ENCODE measurements at regions not wholly inside any gene's neighbourhood (a gene's known extent, or its start where the extent isn't known, plus 50 kb on each side); places are given as distances from the start of the nearest gene placed in this dataset.

DNA sequence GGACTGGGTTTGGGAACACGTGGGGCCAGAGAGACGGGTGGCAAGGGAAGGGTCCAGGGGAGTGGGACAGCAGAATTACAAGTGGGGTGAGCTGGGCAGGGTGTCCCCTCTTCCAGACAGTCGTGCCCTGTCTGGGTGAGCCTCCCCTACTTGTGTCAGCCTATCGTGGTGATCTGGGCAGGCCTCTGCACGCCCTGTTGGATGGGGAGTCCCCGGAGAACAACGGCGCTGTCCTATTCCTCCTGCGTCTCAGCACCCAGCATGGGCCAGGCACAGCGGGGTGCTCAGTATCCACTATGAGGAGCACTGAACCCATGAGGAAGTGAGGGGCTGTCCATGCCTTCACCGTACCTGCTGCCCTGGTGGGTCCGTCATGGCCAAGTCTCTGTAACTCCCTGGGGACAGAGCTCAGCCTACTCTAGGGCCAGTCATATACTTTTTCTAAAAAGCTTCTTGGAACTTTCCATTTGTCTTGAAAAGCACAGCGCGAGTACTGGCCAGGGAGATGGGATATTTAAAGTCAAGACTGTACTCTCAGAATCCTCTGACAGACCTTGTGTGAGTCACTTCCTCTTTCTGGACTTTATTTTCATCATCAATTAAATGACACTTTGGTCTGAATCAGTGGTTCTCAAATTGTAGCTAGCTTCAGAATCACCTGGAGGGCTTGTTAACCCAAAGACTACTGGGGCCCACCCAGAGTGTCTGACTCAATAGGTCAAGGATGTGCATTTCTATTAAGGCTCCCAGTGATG lies 81.7 kb upstream of the NECTIN1 start:
- no peaks in the 10 kb centered on the region for H4K20me1 ChIP-seq (ENCODE audit: insufficient read depth)
- no peaks in the 10 kb centered on the region for H3K36me3 ChIP-seq (ENCODE audit: insufficient read depth, low read length)
- H3K4me3 ChIP-seq (ENCODE audit: low read length) = no peak overlapping the region
- H3K79me2 ChIP-seq (replicated peaks; ENCODE audit: insufficient read depth, low read length) = no peaks in the 10 kb centered on the region
- no peak overlapping the region for H3K27ac ChIP-seq (ENCODE audit: low read length)
- TF ChIP-seq EP300 (conservative IDR thresholded peaks at IDR 0.05; ENCODE audit: poor library complexity, severe bottlenecking) (no peak), SMC3 (conservative IDR thresholded peaks at IDR 0.05; ENCODE audit: poor library complexity) (no peak)
- H3K9ac ChIP-seq (ENCODE audit: low read length) = no peak overlapping the region
- H3K4me2 ChIP-seq (ENCODE audit: low read length) = no peak overlapping the region
- H3K9me3 ChIP-seq (ENCODE audit: low read length) = no peaks in the 10 kb centered on the region
- no peaks in the 10 kb centered on the region for H3K9me2 ChIP-seq (ENCODE audit: insufficient read depth, low read length)
- peaks cover 6% of the 10 kb centered on the region for H3K27me3 ChIP-seq (ENCODE audit: insufficient read depth, low read depth, low read length)
- H3F3A ChIP-seq (ENCODE audit: insufficient read depth, low read length, poor library complexity, severe bottlenecking) = no peaks in the 10 kb centered on the region
- no peak overlapping the region for H2AFZ ChIP-seq (ENCODE audit: low read depth, low read length)

GRCh38 chr11:119809346-119809745 lies 80.3 kb upstream of the NECTIN1 start:
- Histone ChIP-seq H3K27ac (ENCODE audit: low read length) (no peak overlapping the region), H3K27me3 (ENCODE audit: insufficient read depth, low read depth, low read length) (peaks cover 12% of the 10 kb centered on the region), H2AFZ (ENCODE audit: low read depth, low read length) (no peak overlapping the region), H3K9me2 (ENCODE audit: insufficient read depth, low read length) (no peaks in the 10 kb centered on the region), H4K20me1 (ENCODE audit: insufficient read depth) (no peaks in the 10 kb centered on the region), H3K79me2 (replicated peaks; ENCODE audit: insufficient read depth, low read length) (no peaks in the 10 kb centered on the region), H3K9me3 (ENCODE audit: low read length) (no peaks in the 10 kb centered on the region), H3K36me3 (ENCODE audit: insufficient read depth, low read length) (no peaks in the 10 kb centered on the region), H3K4me2 (ENCODE audit: low read length) (no peak overlapping the region), H3K4me3 (ENCODE audit: low read length) (no peak overlapping the region), H3F3A (ENCODE audit: insufficient read depth, low read length, poor library complexity, severe bottlenecking) (no peaks in the 10 kb centered on the region), H3K9ac (ENCODE audit: low read length) (no peak overlapping the region)
- TF ChIP-seq EZH2 (IDR thresholded peaks at IDR 0.05; ENCODE audit: borderline replicate concordance, insufficient read depth, low read length, poor library complexity, severe bottlenecking) (no peak), TAF1 (IDR thresholded peaks at IDR 0.05; ENCODE audit: low read depth) (no peak), SMC3 (conservative IDR thresholded peaks at IDR 0.05; ENCODE audit: poor library complexity) (no peak), EP300 (conservative IDR thresholded peaks at IDR 0.05; ENCODE audit: poor library complexity, severe bottlenecking) (no peak), REST (IDR thresholded peaks at IDR 0.05; ENCODE audit: borderline replicate concordance) (no peak), CTCF (IDR thresholded peaks at IDR 0.05; ENCODE audit: poor library complexity, severe bottlenecking) (no peak), MXI1 (conservative IDR thresholded peaks at IDR 0.05; ENCODE audit: poor library complexity, severe bottlenecking) (no peak), POLR2AphosphoS5 (IDR thresholded peaks at IDR 0.05) (no peak), RAD21 (conservative IDR thresholded peaks at IDR 0.05) (no peak)
